COLO668 (cell line): ENCODE measurements at regions not wholly inside any gene's neighbourhood (a gene's known extent, or its start where the extent isn't known, plus 50 kb on each side); places are given as distances from the start of the nearest gene placed in this dataset.
"Not testable (repeated sequence)": the region's sequence is repeated elsewhere in the genome, so short reads cannot be mapped to it uniquely, and the experiment has no call there.

Experiments
- DNase-seq: peaks from one replicate; lab custom pipeline; 2025; ENCODE audit not compliant: unreplicated experiment; lab: John Stamatoyannopoulos, UW

DNA sequence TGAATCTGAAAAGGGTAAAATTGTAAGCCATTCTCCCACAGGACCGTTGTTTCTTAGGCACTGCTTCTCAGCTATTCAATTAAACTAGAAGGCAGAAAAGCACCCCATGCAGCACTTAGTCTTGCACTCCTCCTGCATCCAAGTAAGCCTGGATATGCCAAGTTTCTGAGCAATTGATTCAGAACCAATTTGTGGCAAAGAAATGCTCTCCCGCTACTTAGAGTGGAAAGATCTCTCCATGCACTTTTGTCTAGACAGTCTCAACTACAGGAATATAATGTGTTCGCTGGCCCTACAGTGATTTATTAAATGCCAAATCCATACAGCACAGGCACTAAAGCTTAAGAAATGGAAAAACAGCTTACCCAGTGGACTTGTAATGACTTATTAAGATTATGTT is 338.5 kb downstream of the HACE1 start:
- no peak for DNase-seq

DNA sequence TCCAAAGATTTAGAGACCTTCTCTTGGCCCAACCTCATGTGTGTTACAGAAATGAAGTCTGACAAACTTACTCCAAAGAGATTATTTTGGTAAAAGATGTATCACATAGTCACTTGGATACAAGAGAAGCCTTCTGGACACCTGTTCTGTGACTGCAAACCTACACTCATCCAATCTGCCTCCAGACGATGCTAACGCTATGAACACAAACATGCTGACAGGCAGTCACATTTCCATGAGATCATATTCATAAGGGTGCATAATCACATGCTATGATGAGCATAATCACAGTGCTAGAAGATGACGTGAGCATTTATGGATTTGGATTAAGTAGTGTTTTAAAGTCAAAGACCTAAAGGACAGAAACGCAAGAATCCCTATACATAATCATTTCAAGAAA is 340.2 kb downstream of the HACE1 start:
- DNase-seq = no peak

DNA sequence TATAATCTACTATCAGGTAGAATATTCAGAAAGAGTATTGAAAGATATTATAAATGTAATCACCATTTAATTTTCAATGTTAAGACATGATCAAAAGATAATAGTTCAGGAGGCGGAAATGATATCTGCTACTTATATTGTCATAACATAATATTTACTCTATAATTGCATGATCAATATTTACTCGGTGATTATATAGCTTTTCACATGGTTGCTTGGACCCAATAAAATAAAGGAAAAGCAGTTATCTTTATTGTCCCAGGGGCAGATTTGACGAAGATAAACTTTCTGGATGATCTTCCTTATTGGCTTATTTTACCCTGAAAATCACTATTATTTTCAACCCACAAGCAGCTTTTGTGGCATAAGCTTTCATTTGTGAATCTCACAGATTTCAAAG is 350.4 kb downstream of the HACE1 start:
- no peak for DNase-seq

DNA sequence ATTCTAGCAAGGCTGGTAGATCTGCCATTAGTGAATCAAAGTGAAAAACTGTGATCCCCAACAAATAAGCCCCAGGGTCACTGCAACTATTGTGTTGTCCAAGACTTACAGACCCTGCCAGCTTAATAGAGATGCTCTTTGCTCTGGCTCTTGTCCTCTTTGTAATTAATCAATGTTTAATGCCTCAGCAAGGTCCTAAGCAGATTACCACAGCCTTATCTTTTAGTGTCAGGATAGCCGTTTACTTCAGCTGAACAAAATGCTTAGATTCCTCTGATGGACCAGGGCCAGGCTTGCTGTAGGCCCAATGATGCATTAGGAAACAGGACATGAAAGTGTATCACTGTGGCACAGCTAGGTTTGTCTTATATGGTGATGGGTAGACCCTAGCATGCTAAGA is 353.3 kb downstream of the HACE1 start:
- no peak for DNase-seq

DNA sequence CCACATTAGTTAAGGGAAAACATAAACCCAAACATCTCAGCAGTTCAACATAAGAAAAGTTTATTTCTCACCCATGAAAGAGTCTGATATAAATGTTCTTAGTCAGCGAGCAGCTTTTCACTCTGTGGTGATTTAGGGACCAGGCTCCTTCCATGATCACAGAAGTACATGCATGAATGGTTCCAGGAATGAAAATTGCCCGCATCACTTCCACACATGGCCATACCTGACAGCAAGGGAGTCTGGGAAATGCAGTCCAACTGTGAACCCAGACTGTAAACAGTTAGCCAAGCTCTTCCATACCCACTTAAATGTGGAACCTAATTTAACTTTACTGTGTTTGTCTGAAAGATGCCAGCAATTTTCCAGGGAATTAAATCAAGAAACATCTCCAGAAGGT is 353.9 kb downstream of the HACE1 start:
- no peak for DNase-seq

DNA sequence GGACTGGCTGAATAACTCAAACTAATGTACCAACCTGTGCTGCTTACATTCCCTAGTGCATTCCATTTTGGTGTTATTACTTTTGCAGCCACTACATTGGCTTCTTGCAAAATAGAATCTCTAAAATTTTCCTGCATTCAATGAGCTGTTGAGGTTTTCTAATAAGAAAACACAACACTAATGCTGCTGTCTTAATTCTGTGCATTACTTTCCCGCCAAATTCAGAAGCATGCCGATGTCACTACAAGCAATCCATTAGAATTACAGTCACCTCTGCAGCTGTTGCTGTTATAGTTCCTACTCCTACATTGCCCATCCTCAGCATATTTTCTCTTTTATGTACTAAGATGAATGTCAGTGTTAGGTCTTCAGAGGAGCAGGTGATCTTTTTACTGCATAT is 359.5 kb downstream of the HACE1 start:
- no peak for DNase-seq

DNA sequence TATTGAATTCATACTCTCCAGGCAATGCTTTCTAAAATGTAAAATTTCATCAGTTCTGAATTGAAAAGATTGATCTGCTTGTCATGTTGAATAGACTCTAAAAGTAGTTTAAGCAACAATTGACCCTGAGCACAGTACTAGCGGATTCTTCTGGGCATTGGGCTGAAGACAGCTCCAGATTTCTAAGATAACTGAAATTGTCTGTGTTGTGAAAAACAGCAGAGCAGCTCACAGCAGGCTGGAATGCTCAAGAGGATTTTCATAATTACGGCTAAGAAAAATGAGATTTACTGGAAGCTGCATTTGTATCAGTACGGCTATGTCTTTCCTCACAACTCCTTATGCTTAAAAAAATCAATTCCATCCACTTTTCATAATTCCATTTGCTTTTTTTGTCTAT is 373.7 kb downstream of the HACE1 start:
- DNase-seq = no peak

DNA sequence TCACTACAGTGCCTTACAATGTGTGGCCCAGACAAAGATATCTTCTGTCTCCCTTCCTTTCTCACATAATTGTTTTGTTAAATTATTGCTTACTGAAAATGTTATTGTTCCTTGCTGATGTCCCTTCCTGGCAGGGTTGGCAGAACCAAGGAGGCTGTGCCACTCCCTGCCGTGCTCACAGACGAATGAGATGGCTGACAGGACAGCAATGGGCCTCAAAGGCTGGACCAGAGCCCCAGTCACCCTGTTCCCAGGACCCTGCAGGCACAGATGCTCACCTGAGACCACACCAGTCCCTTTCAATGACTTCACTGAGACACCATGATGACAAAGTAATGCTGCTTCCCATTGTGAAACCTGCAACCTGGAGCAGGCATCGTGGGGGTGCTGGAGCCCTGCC is 375.1 kb downstream of the HACE1 start:
- DNase-seq = no peak

DNA sequence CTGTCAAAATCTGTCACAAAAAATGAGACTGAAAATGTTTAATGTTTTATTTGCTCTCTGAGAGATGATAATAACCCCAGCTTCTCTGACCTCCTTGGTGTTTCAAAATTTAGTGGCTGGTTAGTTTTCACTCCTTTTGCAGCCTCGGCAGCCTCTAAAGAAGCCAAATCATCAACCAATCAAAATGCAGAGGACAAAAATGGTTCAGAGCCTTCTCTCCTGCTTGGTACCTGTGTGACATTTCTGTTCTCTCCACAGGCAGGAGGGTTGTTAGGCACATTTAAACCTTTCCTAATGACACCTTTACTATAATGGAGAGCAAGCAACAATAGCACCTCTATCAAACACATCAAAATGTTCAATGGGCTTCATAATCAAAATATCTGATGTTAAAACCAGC is 375.5 kb downstream of the HACE1 start:
- no peak for DNase-seq

DNA sequence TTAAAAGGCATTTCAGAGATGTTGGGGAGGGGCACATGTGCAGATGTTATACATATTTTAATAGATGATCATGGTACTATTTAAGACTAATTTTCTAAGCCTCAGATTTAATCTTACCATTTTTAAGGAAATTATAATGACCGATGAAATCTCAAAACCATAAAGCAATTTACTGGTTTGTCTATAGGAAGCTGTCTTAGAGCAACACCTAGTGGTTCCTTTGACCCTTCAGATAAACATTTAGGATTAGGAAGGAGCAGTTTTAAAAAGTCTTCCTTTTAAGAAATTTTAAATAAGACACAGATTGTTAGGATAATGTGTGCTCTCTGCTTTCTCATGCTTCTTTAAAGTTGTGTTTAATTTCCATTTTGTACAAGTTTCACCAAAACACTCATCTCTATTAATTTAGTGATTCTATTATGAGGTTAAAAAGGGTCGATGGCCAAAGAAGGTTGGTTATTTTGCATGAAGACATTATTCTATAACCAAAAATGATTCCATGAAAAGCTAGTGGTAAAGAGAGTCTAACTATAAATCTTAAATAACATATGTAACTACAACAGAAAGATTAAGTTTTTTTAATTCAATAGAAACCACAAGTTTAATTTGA is 376.4 kb downstream of the HACE1 start:
- DNase-seq = no peak

DNA sequence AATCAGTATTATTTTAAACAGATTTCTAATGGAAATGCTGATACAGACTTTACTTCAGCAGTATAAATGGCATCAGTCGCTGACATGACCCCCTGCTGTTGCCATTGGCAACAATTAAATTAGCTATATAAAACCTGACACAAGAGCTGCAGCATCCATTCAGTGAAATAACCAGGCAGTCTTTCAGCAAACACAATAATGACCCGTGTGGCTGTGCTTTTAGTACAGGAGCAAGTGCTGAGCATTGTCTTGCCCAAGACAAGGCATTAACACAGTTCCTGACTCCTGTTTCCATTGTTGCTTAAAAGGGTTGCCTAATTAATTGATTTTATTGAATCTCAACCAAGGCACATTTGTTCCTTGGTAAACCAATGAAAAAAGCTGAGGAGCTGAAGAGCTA is 382.1 kb downstream of the HACE1 start:
- DNase-seq = no peak

DNA sequence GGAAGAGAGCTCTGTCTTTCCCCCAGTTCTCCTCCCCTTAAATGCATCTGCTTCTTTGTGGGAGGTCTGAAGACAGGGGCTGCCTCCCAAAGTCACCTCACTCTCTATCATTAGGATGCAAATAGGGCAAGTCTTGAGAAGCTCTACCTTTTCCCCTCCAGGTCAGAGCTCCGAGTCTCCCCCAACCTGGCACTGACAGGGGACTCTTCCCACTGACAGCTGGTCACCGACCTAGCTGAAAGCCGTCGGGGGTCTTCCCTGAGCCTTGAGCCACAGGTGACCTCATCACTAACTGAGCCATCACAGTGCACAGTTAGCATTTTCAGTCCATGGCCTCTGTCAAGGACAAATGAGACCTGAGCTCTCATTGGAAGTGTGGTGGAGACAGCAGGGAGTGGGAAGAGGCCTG is 386.7 kb downstream of the HACE1 start:
- DNase-seq = no peak

DNA sequence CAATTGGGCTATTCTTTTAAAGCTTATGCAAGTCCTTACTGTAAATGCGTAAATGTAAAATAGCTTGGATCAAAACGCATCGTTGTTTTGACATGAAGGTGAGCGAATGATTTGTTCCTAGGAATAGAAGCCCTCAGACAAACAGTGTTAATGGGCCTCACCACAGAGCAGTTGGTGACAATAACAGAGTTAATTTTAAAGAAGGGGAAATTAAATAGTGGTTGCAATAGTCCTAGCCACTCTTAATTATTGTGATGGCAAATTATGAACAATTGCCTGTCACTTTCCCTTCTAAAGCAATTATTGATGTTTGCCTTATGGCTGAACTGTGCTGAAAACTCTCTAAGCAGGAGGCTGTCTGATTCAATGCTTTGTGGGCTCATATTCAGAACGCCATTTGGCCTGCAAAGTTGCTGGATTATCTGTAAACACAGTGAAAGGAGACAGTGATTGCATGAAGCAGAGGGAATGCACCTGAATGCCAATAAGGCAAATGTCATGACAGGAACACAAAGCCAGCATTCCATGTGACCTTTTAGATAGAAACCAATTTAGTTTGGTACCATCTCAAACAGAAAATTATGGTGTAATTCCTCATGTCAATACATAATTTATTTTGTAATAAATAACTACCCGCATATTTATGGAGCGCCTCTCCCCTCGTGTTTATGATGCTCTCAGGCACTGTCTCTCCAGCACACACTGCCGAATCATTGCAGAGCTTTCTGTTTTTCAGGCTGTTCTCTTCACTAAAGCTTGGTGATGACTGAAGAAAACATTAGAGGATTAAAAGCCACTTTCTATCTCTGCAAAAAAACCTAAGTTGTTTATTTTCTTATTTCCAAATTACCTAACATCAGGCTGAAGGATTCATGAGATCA is 387.5 kb downstream of the HACE1 start:
- DNase-seq = no peak

DNA sequence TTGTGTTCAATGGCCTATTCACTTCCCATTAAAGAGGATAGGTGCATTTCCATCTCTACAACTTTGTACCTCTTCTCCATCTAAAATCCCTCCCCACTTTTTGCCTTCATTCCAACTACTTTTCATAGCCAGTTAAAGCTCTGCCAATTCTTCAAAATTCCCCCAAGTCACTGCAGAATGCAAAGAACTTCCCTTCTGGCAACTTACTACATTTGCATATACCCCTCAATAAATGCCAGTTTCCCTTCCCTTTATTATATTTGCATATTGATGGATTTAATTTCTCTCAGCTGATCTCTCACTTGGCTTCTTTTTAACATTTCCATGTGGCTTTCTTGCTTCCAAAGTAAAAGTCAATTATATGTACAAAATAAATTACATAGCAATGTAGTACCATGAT is 393.4 kb downstream of the HACE1 start:
- DNase-seq = no peak

DNA sequence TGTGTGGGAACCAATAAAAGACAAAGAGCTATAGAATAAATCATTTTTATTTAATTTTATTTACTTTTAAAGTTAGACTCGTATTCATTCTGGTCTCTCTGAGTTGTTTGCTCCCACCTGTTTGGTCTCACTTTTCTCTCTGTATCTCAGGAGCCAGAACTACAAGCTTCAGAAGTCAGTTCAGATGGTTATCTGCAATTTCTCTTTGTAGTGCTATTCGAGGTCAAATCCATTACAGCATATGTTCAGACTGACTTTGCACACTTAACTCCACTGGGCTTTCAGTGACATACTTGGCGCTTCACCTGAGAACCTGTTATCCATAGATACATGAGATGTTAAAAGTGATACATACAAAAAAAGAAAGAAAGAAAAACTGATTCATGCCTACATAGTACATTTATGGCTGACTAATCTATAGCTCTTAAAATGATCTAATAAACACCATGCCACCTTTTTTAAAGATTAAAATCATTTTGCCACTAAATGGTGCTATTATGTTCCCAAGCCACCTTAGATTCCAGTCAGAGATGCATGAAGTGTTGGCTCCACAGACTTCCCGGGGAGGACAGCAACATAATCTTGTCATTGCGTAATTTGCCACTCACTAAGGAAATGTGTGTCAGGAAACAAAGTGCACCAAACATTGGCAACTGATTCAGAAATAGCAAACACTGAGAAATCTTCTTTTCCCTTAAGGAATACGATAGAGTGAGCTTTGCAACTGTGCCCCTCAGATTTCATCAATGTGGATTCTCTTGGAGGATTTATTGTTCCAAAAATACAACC is 396.7 kb downstream of the HACE1 start:
- no peak for DNase-seq

DNA sequence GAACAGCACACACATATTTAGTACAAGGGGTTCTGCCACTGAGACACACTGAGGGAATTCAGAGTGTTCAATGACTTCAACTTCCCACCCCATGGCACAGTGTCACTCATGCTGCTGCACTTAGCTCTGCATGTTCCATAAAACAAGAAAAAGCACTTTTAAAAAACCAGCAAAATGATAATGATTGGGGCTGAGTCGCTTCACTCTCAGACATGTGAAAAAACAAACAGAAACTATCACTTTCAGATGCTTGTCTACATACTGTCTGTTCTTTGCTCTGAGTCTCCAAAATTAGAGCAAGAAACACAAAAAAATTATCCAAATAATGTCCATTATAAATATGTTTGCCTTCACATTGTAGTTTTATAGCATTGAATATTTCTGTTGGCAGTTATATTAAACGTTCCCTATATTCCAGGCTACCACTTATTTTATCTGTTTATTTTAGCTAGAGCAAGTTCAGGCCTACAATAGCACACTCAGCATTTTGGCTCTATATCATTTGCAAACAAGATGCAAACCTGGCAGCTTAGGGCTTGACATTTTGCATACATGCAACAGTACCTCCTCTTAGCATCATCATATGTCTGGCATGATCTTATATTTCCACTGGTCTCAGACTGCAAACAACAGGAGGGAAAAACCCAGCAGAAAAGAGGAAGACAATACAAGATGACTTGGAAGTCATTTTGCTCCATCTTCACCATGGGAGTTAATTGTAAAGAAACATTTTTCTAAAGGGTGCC is 398.8 kb downstream of the HACE1 start:
- DNase-seq = no peak

DNA sequence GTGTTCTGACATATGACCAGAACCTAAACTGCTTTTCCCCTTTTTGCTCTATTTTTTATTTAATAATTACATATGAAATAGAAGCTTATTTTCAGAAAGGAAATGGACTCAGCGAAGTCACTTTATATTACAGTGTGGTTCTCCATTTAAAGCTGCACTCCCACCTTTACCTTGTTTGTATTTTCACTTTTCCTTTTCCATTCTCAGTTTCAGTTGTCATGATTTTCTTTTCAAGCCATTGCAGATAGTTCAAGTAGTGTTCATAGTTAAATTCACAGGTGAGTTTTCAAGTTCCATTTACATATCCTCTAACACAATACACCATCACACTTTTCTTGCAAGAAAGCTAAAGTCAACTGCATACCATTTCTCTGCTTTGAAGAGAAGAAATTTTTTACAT is 400.2 kb downstream of the HACE1 start:
- DNase-seq = no peak

DNA sequence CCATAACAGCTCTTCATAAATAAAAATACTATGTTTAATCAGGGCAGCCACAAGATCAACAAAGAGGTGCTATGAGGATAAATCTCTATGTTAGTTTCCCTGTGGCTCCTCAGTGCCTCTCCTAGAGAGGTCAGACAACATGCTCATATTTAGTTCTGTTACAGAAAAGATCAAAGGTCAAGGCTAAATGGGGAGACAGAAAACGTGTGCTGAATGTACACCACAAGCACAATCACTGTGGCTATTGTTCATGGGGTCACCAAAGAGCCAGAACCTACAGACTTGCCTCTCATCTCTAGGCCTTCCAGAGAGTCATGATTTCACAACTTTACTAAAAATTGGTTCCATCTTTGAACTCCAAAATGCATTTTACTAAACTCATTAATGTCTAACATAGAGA is 409.8 kb downstream of the HACE1 start:
- DNase-seq = no peak

DNA sequence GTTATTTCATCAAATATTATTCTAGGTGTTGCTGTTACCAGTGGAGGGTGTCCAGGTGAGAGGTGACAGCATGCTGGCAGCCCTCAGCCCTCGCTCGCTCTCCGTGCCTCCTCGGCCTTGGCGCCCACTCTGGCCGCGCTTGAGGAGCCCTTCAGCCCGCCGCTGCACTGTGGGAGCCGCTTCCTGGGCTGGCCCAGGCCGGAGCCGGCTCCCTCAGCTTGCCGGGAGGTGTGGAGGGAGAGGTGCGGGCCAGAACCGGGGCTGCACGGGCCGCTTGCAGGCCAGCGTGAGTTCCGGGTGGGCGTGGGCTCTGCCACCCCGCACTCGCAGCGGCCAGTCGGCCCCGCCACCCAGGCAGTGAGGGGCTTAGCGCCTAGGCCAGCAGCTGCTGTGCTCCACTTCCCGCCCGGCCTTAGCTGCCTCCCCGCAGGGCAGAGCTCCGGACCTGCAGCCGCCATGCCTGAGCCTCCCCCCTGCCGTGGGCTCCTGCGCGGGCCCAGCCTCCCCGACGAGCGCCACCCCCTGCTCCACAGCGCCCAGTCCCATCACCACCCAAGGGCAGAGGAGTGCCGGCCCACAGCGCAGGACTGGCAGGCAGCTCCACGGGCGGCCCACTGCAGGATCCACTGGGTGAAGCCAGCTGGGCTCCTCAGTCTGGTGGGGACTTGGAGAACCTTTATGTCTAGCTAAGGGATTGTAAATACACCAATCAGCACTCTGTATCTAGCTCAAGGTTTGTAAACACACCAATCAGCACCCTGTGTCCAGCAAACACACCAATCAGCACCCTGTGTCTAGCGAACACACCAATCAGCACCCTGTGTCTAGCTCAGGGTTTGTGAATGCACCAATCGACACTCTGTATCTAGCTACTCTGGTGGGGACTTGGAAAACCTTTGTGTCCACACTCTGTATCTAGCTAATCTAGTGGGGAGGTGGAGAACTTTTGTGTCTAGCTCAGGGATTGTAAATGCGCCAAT is 413.3 kb downstream of the HACE1 start:
- not testable (repeated sequence) for DNase-seq

DNA sequence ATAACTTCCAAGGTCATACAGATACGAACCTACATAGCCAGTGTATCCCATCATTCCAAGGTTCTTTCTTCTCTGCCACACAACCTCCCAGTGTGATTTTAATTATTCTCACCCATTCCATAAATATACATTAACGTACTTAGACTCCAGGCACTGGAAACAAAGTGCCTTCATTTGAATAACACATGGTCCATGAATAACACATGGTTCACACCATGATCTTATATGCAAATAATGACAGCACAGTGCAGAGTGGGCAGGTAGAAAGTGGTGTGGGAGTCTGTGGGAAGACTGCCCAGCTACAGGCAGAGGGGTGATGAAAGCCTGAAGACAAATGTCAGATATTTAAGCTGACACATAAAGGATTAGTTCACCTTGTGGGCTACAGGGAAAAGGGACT is 425.2 kb downstream of the HACE1 start:
- no peak for DNase-seq
